HepG2 (cell line): ENCODE measurements at regions not wholly inside any gene's neighbourhood (a gene's known extent, or its start where the extent isn't known, plus 50 kb on each side); places are given as distances from the start of the nearest gene placed in this dataset.
A peak's percentile ranks its signal among the peaks of the same experiment; 100 is the strongest.

Experiments
- ATAC-seq: fragments of 200-7000 bp; cut with Tn5 transposase; 3 replicates; pipeline ENCODE4 v1.9.1; 2020; ENCODE audit warnings: mild to moderate bottlenecking, moderate library complexity
- BruUV-seq: library from RNA; stranded (reverse); fragments of 400-500 nt; replicated peaks from 2 replicates; lab custom pipeline; 2021; lab: Mats Ljungman, UMichigan
- CTCF ChIA-PET: fragments of 300-600 bp; formaldehyde crosslinking; extraction: SDS; loops from one replicate; lab custom pipeline; 2021; ENCODE audit warnings: low total read pairs, inconsistent platforms, low intra/inter-chr PET ratio; lab: Yijun Ruan, JAX
- POLR2A ChIA-PET: fragments of 350-600 bp; sonication (Branson Sonifier 250); formaldehyde crosslinking; loops from one replicate; lab custom pipeline; 2020; ENCODE audit warnings: antibody characterized with exemption, inconsistent platforms; lab: Yijun Ruan, JAX
- DNase-seq: peaks from one replicate; pipeline ENCODE4 v3.0.0-alpha.2; 2015; ENCODE audit warnings: low spot score
- FAIRE-seq: peaks from 3 replicates; lab custom pipeline; 2011; peaks lifted over from hg19 to GRCh38; lab: Jason Lieb, UNC
- H2AFZ ChIP-seq: one replicate; pipeline ENCODE4 v1.6.1; 2011; ENCODE audit warnings: low read length, inconsistent platforms
- H3K27ac ChIP-seq: fragments of 300-600 bp; 3 replicates; pipeline ENCODE4 v1.8.0; 2011; ENCODE audit warnings: mixed run types, mild to moderate bottlenecking, mixed read lengths, low read length, inconsistent platforms; ENCODE audit not compliant: insufficient read depth; ENCODE audit errors: extremely low read length
- H3K27me3 ChIP-seq, 2 experiments: fragments of 200-600 bp in 1 of 2; 2 replicates in 1 of 2; 3 replicates in 1 of 2; pipeline versions ENCODE4 v1.6.0 to v1.8.0; 2011; ENCODE audit warnings: low read length in 2 of 2, mild to moderate bottlenecking in 2 of 2, moderate library complexity in 2 of 2, inconsistent platforms in 1 of 2; ENCODE audit not compliant: insufficient read depth in 2 of 2, control insufficient read depth in 1 of 2
- H3K36me3 ChIP-seq, 2 experiments: fragments of 200-600 bp in 1 of 2; replicated peaks in 1 of 2; 2 replicates in 1 of 2; 3 replicates in 1 of 2; pipeline versions ENCODE4 v1.5.1 to v1.8.0; 2011; ENCODE audit warnings: low read length in 2 of 2, inconsistent platforms in 1 of 2; ENCODE audit not compliant: insufficient read depth in 2 of 2, control insufficient read depth in 1 of 2
- H3K4me1 ChIP-seq: 2 replicates; pipeline ENCODE4 v1.5.1; 2012; ENCODE audit warnings: low read length, inconsistent platforms; ENCODE audit not compliant: insufficient read depth
- H3K4me2 ChIP-seq: 2 replicates; pipeline ENCODE4 v1.6.0; 2011; ENCODE audit warnings: low read depth, low read length, inconsistent platforms
- H3K4me3 ChIP-seq, 3 experiments: fragments of 200-600 bp in 1 of 3; sonication (generic), shearing (Covaris generic) in 1 of 3; replicated peaks in 1 of 3; 2 replicates each; pipeline ENCODE4 v1.5.1; 2011 to 2016; ENCODE audit warnings: low read length in 3 of 3, inconsistent platforms in 2 of 3, low read depth in 2 of 3, mild to moderate bottlenecking in 2 of 3, control low read depth in 1 of 3, mixed read lengths in 1 of 3; ENCODE audit not compliant: insufficient read depth in 1 of 3
- H3K79me2 ChIP-seq: one replicate; pipeline ENCODE4 v1.6.1; 2011; ENCODE audit warnings: low read length, inconsistent platforms; ENCODE audit not compliant: insufficient read depth
- H3K9ac ChIP-seq: 2 replicates; pipeline ENCODE4 v1.6.0; 2011; ENCODE audit warnings: mild to moderate bottlenecking, low read depth, low read length, inconsistent platforms; ENCODE audit not compliant: insufficient read depth
- H3K9me3 ChIP-seq: 2 replicates; pipeline ENCODE4 v1.5.1; 2012; ENCODE audit warnings: mild to moderate bottlenecking, low read length
- H4K20me1 ChIP-seq: 2 replicates; pipeline ENCODE4 v1.6.0; 2011; ENCODE audit warnings: inconsistent platforms, mild to moderate bottlenecking, low read length, moderate library complexity; ENCODE audit not compliant: insufficient read depth
- IRF2 ChIP-seq: IDR thresholded peaks from 2 replicates; pipeline ENCODE4 v1.6.1; 2018; ENCODE audit warnings: missing genetic modification reagents, missing compliant biosample characterization
- MIER2 ChIP-seq: IDR thresholded peaks from 2 replicates; pipeline ENCODE4 v1.6.1; 2016; ENCODE audit warnings: missing biosample characterization, missing genetic modification reagents
- NCOA5 ChIP-seq: sonication (generic); formaldehyde crosslinking; IDR thresholded peaks from 2 replicates; pipeline ENCODE4 v1.4.0; 2020; ENCODE audit warnings: missing genetic modification reagents
- NRL ChIP-seq: sonication (generic); formaldehyde crosslinking; IDR thresholded peaks from 2 replicates; pipeline ENCODE4 v1.5.0; 2020; ENCODE audit warnings: missing genetic modification reagents, mild to moderate bottlenecking, moderate library complexity, borderline replicate concordance
- PITX1 ChIP-seq: sonication (generic); formaldehyde crosslinking; IDR thresholded peaks from 2 replicates; pipeline ENCODE4 v1.5.1; 2020; ENCODE audit warnings: mild to moderate bottlenecking, missing genetic modification reagents
- ZBTB1 ChIP-seq: sonication (generic); formaldehyde crosslinking; IDR thresholded peaks from 2 replicates; pipeline ENCODE4 v1.4.0; 2020; ENCODE audit warnings: missing genetic modification reagents, borderline replicate concordance
- ZMYM2 ChIP-seq: sonication (generic); formaldehyde crosslinking; IDR thresholded peaks from 2 replicates; pipeline ENCODE4 v1.8.0; 2022; ENCODE audit warnings: mild to moderate bottlenecking, missing genetic modification reagents
- ZNF333 ChIP-seq: sonication (generic); formaldehyde crosslinking; IDR thresholded peaks from 2 replicates; pipeline ENCODE4 v1.4.0; 2020; ENCODE audit warnings: mild to moderate bottlenecking, missing genetic modification reagents, borderline replicate concordance
- ZNF530 ChIP-seq: sonication (generic); formaldehyde crosslinking; IDR thresholded peaks from 2 replicates; pipeline ENCODE4 v1.5.0; 2020; ENCODE audit warnings: low read depth, mild to moderate bottlenecking, missing genetic modification reagents
- ZNF652 ChIP-seq: IDR thresholded peaks from 2 replicates; pipeline ENCODE4 v1.6.1; 2016; ENCODE audit warnings: low read depth, borderline replicate concordance
- WGBS: methylation state at CpG from one replicate; pipeline ENCODE4 v1.1.6; 2017; ENCODE audit warnings: low lambda C conversion rate; 5-methylcytosine and 5-hydroxymethylcytosine counted together
- in situ Hi-C: cut with HindIII; loops from 2 replicates; pipeline ENCODE4 v1.10.0; 2017; ENCODE audit warnings: low pct_unique_long_range_greater_than_20kb; ENCODE audit not compliant: extremely low pct_ligation_motif_present
- intact Hi-C: fragments of 100-400 bp; cut with micrococcal nuclease; formaldehyde crosslinking; loops from one replicate; pipeline ENCODE4 v1.10.0; 2022; ENCODE audit not compliant: unreplicated experiment
- TF ChIP-seq, protein P1 (sequence below): sonication (generic); formaldehyde crosslinking; IDR thresholded peaks from 2 replicates; pipeline ENCODE4 v1.5.0; 2020; ENCODE audit warnings: missing genetic modification reagents
- TF ChIP-seq, protein P2 (sequence below): IDR thresholded peaks from 2 replicates; pipeline ENCODE4 v1.4.0; 2020; ENCODE audit warnings: mild to moderate bottlenecking, missing genetic modification reagents
- TF ChIP-seq, protein P3 (sequence below), 2 experiments: IDR thresholded peaks; 2 replicates each; pipeline ENCODE4 v1.6.1; 2011 to 2012; ENCODE audit warnings: low read length in 2 of 2, borderline replicate concordance in 1 of 2, low read depth in 1 of 2, mild to moderate bottlenecking in 1 of 2, moderate library complexity in 1 of 2

DNA sequence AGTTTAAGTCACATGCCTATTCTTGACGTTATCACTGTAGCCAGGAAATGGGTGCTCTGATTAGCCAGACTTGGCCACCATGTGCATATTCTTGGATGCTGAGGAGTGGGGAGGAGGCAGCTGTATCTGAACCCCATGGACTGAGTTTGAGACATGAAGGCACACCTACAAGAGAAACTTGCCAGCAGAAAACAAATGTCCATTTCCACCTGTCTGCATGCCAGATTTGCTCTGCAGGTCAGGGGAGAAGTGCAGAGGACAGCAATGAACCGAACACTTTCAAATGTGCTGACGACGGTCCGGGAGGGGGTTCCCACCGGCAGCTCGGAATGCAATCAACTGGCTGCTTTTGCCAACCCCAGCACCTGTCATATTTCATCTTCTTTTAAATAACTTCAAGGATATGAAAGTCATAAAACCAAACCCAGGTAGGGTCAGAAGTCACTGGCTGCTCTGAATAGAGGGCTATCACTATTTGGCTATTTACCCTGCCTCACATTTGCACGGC lies 287.8 kb upstream of the N4BP1 start (continued):
- TF ChIP-seq ZBTB1 (CRISPR knock-in tag): no peak
- TF ChIP-seq NCOA5: no peak
- TF ChIP-seq ZNF333 (CRISPR knock-in tag): no peak
- TF ChIP-seq, protein P1, sequence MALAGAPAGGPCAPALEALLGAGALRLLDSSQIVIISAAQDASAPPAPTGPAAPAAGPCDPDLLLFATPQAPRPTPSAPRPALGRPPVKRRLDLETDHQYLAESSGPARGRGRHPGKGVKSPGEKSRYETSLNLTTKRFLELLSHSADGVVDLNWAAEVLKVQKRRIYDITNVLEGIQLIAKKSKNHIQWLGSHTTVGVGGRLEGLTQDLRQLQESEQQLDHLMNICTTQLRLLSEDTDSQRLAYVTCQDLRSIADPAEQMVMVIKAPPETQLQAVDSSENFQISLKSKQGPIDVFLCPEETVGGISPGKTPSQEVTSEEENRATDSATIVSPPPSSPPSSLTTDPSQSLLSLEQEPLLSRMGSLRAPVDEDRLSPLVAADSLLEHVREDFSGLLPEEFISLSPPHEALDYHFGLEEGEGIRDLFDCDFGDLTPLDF (CRISPR knock-in tag): no peak
- TF ChIP-seq ZMYM2 (CRISPR knock-in tag): no peak
- no peak for TF ChIP-seq ZNF530
- TF ChIP-seq ZNF652 (CRISPR knock-in tag): no peak
- no peak for TF ChIP-seq IRF2 (CRISPR knock-in tag)
- no peak for TF ChIP-seq NRL

DNA sequence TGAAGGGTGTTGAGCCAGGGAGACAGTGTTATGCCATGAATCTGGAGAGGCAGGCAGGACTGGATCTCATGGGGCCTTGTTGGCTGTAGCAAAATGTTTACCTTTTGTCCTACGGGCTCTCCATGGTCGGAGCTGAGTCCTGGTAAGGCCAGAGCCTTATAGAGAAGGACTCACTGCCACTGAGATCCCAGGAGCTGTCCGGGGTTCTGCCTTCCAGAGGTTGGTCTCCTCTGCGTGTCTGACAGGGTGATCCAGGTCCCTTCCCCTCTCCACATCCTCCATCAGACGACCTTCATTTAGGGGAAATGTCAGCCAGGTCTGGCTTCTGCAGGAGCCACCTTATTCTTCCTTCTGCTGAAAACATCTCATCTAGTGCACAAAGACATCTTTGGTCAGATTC lies 285.2 kb upstream of the N4BP1 start:
- H3K27ac ChIP-seq: no peak overlapping the region
- POLR2A ChIA-PET: no interaction called here
- no peak overlapping the region for H3K4me2 ChIP-seq
- no peak overlapping the region for H3K4me3 ChIP-seq
- no peaks in the 10 kb centered on the region for H3K36me3 ChIP-seq
- CTCF ChIA-PET: no interaction called here
- no peaks in the 10 kb centered on the region for H3K79me2 ChIP-seq
- in situ Hi-C loops: no loop called here
- no peaks in the 10 kb centered on the region for H3K4me1 ChIP-seq
- ATAC-seq (no peak; the same call in 2 of the 3 replicates), FAIRE-seq (no peak), DNase-seq (no peak)
- intact Hi-C loops: no loop called here
- BruUV-seq: no TSS peak
- H2AFZ ChIP-seq: no peak overlapping the region
- TF ChIP-seq, protein P2, sequence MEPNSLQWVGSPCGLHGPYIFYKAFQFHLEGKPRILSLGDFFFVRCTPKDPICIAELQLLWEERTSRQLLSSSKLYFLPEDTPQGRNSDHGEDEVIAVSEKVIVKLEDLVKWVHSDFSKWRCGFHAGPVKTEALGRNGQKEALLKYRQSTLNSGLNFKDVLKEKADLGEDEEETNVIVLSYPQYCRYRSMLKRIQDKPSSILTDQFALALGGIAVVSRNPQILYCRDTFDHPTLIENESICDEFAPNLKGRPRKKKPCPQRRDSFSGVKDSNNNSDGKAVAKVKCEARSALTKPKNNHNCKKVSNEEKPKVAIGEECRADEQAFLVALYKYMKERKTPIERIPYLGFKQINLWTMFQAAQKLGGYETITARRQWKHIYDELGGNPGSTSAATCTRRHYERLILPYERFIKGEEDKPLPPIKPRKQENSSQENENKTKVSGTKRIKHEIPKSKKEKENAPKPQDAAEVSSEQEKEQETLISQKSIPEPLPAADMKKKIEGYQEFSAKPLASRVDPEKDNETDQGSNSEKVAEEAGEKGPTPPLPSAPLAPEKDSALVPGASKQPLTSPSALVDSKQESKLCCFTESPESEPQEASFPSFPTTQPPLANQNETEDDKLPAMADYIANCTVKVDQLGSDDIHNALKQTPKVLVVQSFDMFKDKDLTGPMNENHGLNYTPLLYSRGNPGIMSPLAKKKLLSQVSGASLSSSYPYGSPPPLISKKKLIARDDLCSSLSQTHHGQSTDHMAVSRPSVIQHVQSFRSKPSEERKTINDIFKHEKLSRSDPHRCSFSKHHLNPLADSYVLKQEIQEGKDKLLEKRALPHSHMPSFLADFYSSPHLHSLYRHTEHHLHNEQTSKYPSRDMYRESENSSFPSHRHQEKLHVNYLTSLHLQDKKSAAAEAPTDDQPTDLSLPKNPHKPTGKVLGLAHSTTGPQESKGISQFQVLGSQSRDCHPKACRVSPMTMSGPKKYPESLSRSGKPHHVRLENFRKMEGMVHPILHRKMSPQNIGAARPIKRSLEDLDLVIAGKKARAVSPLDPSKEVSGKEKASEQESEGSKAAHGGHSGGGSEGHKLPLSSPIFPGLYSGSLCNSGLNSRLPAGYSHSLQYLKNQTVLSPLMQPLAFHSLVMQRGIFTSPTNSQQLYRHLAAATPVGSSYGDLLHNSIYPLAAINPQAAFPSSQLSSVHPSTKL (CRISPR knock-in tag): no peak
- no peak for TF ChIP-seq PITX1
- TF ChIP-seq, protein P3, sequence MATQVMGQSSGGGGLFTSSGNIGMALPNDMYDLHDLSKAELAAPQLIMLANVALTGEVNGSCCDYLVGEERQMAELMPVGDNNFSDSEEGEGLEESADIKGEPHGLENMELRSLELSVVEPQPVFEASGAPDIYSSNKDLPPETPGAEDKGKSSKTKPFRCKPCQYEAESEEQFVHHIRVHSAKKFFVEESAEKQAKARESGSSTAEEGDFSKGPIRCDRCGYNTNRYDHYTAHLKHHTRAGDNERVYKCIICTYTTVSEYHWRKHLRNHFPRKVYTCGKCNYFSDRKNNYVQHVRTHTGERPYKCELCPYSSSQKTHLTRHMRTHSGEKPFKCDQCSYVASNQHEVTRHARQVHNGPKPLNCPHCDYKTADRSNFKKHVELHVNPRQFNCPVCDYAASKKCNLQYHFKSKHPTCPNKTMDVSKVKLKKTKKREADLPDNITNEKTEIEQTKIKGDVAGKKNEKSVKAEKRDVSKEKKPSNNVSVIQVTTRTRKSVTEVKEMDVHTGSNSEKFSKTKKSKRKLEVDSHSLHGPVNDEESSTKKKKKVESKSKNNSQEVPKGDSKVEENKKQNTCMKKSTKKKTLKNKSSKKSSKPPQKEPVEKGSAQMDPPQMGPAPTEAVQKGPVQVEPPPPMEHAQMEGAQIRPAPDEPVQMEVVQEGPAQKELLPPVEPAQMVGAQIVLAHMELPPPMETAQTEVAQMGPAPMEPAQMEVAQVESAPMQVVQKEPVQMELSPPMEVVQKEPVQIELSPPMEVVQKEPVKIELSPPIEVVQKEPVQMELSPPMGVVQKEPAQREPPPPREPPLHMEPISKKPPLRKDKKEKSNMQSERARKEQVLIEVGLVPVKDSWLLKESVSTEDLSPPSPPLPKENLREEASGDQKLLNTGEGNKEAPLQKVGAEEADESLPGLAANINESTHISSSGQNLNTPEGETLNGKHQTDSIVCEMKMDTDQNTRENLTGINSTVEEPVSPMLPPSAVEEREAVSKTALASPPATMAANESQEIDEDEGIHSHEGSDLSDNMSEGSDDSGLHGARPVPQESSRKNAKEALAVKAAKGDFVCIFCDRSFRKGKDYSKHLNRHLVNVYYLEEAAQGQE (IDR thresholded peaks at IDR 0.05; ENCODE audit: borderline replicate concordance in 1 of 2, low read depth in 1 of 2, low read length in 2 of 2): peak in 1 of 2 experiments; percentile 73; a peak in 3 of 4 replicates
- TF ChIP-seq MIER2 (CRISPR knock-in tag): 0 out of 2 replicates have a peak, but pooled peaks have one; percentile 26
- H3K9ac ChIP-seq: no peak overlapping the region
- H3K27me3 ChIP-seq: no peaks in the 10 kb centered on the region
- no peaks in the 10 kb centered on the region for H4K20me1 ChIP-seq
- no peaks in the 10 kb centered on the region for H3K9me3 ChIP-seq
- WGBS: 20% methylated on average over 4 of the region's 5 CpGs
